GM19463 (cell line): ENCODE measurements at regions not wholly inside any gene's neighbourhood (a gene's known extent, or its start where the extent isn't known, plus 50 kb on each side); places are given as distances from the start of the nearest gene placed in this dataset.
"Not testable (repeated sequence)": the region's sequence is repeated elsewhere in the genome, so short reads cannot be mapped to it uniquely, and the experiment has no call there.

Experiments
- ATAC-seq: cut with Tn5 transposase; IDR thresholded peaks from one replicate; pipeline ENCODE4 v1.9.1; 2021; ENCODE audit warnings: mild to moderate bottlenecking, moderate library complexity; ENCODE audit not compliant: unreplicated experiment

DNA sequence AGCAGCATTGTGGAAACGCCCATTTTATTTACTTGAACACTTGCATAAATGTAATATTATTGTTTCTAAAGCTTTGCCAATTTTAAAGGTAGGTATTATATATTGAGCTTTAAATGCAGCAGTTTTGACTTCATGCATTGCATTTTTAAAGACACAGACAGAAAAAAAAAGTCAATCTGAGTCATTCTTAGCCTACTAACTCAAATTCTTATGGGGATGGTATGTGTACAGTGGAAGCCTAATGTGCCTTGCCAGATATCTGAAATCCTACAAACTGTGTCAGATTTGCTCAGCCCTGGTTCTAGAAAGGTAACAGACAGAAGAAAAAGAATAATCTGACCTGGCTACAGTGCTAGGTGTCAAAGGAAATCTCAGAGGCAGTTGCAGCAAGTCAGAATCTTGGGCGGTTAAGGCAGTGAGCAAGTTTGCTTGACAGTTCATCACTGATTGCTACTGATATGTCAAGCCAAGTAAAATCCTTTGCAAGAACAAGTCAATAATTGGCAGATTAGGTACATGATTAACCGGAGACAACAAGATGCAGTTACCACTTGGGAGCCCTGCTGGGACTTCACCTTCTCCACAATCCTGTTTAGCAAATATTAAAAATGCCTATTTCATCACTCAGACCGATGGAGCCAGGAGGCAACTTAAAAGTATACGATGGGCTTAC lies 224.8 kb upstream of the WWC1 start:
- no peak for ATAC-seq

GRCh38 chr5:168070761-168071160 lies 220.7 kb upstream of the WWC1 start:
- ATAC-seq, result no peak

DNA sequence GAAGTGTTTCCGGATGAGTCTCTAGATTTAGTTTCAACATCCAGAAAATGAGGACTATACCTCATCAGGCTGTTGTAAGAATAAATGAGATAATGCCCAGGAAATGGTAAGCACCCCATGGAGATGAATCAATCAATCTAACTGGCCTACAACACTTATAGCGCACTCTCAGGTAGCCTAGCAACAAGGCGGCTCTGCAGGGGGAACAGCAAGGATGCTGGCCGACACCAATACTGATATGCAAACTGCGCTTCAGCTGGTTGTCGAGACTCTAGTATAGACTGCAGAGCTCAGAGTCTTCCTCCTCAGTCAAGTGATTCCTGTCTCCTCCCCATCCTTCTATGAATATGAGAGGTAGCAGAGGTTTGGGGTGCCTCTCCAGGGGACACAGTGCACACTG lies 218.8 kb upstream of the WWC1 start:
- ATAC-seq, result no peak

- ATAC-seq, result no peak
Observed at GRCh38 chr5:168073311-168073710, 218.1 kb upstream of the WWC1 start.

- no peak for ATAC-seq
Observed at GRCh38 chr5:168073991-168074800, 217.2 kb upstream of the WWC1 start.

- ATAC-seq, result no peak
Observed at GRCh38 chr5:168075387-168075786, 216.1 kb upstream of the WWC1 start.

DNA sequence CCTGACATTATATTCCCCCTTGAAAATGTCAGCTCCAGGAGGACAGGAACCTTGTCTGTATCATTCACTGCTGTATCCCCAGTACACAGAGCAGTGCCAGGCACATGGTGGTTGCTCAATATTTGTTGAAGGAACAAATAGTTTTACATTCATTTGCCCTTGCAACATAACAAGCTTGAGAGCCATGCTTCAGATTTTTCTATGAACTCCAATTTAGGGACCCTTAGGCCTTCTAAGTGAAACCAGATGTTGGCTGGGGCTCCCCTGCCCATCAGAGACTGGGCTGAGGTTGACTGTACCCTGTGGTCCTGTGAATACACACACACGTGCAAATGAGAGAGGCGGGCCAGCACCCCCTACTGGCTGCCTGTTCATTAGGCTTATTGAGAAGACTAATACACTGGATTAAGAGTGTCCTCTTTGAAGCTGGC lies 214.9 kb upstream of the WWC1 start:
- no peak for ATAC-seq

DNA sequence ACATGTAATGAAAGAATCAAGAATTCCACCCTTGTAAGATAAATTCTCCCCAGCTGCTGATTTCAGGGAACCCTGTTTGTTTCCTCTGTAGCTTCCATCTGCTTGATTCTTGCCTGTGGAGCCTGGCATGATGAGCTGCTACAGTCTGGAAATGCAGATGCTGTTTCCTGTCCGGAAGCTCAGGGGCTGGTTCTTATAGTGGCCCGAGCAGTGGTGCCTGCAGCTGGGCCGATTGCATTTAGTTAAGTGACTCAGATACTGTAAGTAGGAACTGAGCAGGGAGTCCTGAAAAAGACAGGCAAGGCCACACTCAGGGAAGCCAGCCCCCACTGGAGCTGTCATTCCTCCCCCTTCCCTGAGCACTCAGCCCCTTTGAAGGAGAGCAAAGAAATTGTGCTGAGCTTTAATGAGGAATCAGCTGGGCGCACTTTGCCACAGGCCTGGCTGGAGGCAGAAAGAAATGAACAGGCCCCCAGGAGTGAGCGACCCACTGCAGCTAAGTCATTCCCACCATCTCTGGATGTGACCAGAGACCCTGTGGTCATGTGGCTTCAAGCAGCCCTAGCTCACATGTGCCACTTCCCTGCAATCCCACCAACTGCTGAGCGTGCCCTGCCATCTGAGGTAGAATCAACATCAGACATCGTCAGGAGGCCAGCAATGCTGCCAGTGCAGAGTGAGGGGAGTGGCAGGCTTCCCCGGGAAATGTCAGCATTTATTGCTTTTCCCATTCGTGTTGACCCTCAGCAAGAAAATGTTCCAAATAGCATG lies 206.0 kb upstream of the WWC1 start:
- no peak for ATAC-seq

GRCh38 chr5:168086104-168086610 lies 205.3 kb upstream of the WWC1 start:
- ATAC-seq, result no peak

DNA sequence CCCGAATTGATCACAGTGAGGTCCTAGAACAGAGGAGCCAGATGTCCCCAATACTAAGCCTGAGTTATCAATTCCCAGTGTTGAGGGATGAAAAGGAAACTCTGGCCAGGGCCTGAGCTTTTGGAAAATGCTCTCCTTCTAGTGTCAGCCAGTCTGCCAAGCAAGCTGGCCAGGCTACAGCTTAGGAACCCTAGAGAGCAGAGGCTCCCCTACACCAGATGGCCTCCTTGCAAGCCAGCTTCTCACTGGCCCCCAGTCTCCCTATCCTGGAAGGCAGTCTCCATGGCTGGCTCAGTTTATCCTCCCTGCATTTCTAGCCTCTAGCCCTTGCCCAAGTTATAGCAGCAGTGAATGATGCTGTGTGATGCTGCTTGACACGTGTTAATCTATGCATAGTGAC lies 204.7 kb upstream of the WWC1 start:
- ATAC-seq, result no peak

- ATAC-seq, result no peak
Observed at GRCh38 chr5:168088410-168089173, 202.9 kb upstream of the WWC1 start.

DNA sequence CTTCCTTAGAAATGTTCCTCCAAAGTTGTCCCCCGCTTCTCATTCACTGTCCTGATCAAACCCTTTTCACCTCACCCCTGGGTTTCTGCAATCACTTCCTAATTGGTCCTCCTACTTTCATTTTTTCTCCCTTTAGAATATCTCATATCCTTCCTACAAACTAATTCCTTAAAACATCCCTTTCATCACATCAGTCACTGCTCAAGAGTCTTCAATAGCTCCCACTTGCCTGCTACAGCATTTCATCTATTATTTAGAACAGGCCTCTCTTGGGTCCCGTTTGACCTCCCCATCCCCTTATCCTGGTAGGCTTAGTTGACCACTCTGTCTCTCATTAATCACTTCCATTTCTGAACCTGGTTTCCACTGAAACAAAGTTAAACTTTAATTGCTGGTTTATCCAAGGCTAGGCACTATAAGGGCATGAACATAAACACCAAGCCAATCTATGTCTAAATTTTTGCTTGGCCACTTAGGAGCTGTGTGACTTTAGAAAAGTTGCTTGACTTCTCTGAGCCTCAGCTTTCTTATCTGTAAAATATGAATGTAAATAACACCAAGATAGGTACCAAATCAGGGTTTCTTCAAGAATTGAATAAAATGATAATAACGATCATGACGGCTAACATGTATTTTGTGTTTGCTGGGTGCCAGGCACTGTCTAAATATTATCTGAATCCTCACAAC lies 202.1 kb upstream of the WWC1 start:
- no peak for ATAC-seq

DNA sequence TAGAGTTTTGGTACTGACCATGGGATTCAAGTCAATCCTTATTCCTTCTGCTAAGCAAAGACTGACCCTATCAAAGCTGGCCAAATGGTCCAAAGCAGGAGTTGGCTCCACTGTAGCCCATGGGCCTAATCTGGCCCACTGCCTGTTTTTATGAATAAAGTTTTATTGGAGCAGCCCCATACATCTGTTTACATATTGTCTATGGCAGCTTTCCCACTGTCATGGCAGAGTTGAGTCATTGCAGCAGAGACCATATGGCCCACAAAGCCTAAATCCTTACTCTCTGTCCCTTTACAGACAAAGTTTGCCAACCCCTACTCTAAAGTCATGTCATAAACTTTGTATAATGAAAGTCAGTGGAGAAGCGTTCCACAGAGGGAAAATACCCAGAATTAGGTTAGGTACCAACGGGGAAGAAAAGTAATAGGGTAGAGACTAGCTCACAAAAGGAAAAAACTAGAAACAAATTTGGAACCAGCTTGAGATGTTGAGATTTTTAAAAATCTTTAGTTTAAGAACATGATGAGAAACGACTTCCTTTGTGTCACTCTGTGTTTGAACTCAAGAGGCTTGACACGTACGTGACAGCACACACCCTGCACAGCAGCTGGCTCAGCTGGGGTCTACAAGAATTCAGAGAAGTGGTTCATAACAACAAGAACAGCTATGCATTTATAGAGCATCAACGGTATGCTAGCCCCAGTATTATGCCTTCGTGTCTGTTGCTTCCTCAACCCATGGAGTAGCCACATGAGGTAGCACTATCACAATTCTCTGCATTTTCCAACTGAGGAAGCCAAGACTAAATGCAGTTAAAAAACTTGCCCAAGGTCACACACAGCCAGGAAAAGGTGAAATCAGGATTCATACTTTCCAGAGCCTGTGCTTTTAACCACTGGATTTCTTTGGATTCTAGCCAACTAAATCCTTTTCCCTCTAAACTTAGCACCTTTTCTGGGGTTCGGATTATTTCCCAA lies 198.9 kb upstream of the WWC1 start:
- ATAC-seq, result no peak

GRCh38 chr5:168093200-168093910 lies 198.1 kb upstream of the WWC1 start:
- ATAC-seq, result no peak

DNA sequence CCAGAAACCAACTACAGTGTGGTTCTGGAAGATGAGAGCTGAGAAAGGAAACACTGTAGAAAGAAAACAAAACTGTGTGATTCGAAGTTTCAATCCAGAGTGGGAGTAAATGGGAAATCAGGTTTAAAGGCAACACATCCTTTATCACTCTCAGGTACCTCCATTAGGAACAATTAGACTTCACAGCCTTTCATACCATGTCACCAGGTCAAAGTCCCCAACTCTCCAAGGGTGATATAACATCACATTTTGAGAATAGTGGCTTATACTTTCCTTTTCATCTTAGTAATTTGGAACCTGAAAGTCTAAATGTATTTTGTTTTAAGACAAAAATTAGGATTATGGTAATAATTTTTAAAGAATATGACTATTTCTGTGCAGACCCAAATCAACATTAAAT lies 194.9 kb upstream of the WWC1 start:
- no peak for ATAC-seq

DNA sequence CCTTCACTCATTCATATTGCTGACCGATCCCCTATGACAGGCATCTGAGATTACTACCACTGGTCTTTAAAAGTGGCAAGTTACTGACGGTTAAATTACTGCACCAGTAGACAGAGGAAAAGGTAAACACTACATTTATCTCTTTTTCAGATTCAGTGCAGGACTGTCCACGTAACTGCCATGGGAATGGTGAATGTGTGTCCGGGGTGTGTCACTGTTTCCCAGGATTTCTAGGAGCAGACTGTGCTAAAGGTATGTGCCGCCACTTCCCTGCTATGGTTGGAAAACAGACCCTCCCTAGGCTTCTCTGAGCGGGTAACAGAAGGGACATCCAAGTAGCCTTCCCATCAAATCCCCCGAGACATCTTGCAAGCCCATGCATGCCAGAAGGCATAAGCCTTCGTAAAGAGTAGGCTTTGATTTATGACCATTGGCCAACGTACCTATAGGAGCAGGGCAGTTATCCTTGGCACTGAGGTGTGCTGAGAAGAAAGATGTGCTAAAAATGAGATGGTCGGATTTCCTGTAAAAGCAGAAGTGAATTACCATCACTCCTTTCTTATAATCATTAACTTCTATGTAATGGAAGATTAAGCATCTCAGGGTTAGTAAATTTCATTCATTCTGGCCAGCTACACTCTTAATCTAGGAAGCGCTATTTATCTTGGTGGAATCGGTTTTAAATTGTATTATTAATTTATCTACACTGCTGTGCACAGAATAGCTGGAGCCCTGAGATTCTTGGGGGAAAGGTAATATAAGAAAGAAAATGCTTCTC lies 193.4 kb upstream of the WWC1 start:
- ATAC-seq, result no peak

GRCh38 chr5:168101352-168101751 lies 190.1 kb upstream of the WWC1 start:
- no peak for ATAC-seq

DNA sequence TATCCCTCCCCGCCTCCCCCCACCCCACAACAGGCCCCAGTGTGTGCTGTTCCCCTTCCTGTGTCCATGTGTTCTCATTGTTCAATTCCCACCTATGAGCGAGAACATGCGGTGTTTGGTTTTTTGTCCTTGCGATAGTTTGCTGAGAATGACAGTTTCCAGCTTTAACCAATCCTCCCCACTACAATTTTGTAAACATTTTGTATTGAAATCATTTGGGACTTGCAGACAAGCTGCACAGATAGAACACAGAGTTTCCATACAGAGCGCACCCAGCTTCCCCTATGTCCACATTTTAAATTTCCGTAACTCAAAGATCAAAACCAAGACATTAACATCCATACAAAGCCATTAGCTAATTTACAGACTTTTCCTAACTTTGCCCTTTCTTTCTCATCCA lies 188.4 kb upstream of the WWC1 start:
- not testable (repeated sequence) for ATAC-seq
